HuH-7.5 (cell line): ENCODE measurements at regions not wholly inside any gene's neighbourhood (a gene's known extent, or its start where the extent isn't known, plus 50 kb on each side); places are given as distances from the start of the nearest gene placed in this dataset.
A peak's percentile ranks its signal among the peaks of the same experiment; 100 is the strongest.

Experiments used
- DNase-seq: peaks from one replicate; pipeline ENCODE4 v3.0.0; 2011; ENCODE audit warnings: low spot score

GRCh38 chr1:83725735-83726360 lies 273.1 kb downstream of the TTLL7 start:
- no peak for DNase-seq

GRCh38 chr1:83718338-83718737 lies 280.6 kb downstream of the TTLL7 start:
- no peak for DNase-seq

- DNase-seq, result no peak
Measured at GRCh38 chr1:83717785-83718184, 281.1 kb downstream of the TTLL7 start.

DNA sequence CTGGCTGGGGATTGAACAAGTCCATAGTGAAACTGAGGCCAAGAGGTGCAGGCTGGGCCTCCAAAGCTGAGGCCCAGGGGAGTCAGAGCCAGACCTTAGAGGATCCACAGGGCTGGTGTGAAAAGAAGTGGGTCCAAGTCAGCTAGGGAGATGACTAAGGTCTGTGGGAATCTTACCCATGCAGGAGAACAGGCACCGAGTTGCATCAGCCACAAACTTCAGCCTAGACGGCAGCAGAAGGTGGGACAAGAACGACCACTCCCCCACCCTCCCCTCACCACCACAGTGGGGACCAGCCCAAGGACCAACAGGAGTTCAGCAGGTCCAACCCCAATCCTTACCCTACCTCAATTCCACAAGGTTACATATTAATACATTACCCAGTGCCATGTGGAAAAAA lies 282.3 kb downstream of the TTLL7 start:
- no peak for DNase-seq

- no peak for DNase-seq
Measured at GRCh38 chr1:83715550-83715949, 283.4 kb downstream of the TTLL7 start.

DNA sequence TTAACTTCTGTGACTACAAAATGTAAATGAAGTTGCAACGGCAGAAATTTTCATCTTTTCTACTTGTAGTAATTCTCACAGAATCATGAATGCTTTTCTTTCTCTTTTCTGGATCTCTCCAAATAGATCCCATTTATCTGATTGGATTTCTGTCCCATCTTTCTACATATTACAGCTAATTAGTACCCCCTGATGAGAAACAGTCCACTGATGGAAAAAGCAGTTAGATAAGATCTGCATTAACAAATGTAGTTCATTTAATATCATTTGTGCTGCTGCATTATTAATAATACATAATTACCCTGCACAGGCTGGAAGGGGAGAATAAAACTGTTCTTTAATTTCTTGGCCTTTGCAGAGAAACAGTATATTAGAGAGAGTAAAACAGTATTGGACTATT lies 289.3 kb downstream of the TTLL7 start:
- DNase-seq, result no peak

GRCh38 chr1:83706354-83706938 lies 292.5 kb downstream of the TTLL7 start:
- no peak for DNase-seq

GRCh38 chr1:83705091-83705490 lies 293.8 kb downstream of the TTLL7 start:
- no peak for DNase-seq

- no peak for DNase-seq
Measured at GRCh38 chr1:83704350-83704749, 294.6 kb downstream of the TTLL7 start.

DNA sequence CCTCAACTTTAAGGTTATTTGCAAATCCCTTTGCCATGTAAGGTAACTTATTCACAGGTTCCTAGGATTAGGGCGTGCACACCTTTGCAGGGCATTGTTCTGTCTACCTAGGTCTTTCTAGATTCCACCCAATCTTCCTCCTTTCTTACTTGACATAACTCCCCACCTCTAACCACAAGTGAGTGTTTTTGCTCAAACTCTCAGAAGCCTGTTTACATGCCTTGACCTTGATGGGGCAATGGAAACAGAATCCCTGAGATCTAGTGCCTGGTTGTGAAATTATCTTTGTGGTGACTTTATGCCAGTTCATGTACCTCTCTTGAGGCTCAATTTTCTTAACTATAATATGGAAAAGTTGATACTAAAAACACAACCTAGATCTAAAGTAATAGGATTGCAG lies 296.6 kb downstream of the TTLL7 start:
- DNase-seq, result no peak

GRCh38 chr1:83701355-83701754 lies 297.6 kb downstream of the TTLL7 start:
- no peak for DNase-seq

GRCh38 chr1:83698644-83699043 lies 300.3 kb downstream of the TTLL7 start:
- DNase-seq, result no peak

GRCh38 chr1:83697961-83698360 lies 301.0 kb downstream of the TTLL7 start:
- no peak for DNase-seq

- DNase-seq, result no peak
Measured at GRCh38 chr1:83697220-83697619, 301.7 kb downstream of the TTLL7 start.

DNA sequence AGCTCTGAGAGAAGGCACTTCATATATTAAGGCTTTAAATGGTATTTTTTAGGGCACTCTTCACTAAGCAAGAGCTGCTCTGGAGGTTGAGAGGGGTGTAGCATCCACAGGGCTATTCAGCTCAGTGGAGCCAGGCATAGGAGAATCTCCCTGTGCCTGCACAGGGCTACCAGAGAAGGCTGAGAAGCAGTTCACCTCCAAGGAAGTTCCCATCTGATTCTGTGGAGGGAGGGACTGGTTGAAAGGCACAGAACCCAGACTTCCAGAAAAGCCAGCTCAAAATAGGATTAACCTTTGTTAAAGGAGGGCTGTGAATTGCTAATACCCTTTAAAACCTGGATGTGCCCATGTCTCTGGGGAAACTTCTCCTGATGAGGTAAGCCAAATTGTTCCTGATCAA lies 304.5 kb downstream of the TTLL7 start:
- DNase-seq, result no peak

- DNase-seq, result no peak
Measured at GRCh38 chr1:83693427-83694126, 305.4 kb downstream of the TTLL7 start.

DNA sequence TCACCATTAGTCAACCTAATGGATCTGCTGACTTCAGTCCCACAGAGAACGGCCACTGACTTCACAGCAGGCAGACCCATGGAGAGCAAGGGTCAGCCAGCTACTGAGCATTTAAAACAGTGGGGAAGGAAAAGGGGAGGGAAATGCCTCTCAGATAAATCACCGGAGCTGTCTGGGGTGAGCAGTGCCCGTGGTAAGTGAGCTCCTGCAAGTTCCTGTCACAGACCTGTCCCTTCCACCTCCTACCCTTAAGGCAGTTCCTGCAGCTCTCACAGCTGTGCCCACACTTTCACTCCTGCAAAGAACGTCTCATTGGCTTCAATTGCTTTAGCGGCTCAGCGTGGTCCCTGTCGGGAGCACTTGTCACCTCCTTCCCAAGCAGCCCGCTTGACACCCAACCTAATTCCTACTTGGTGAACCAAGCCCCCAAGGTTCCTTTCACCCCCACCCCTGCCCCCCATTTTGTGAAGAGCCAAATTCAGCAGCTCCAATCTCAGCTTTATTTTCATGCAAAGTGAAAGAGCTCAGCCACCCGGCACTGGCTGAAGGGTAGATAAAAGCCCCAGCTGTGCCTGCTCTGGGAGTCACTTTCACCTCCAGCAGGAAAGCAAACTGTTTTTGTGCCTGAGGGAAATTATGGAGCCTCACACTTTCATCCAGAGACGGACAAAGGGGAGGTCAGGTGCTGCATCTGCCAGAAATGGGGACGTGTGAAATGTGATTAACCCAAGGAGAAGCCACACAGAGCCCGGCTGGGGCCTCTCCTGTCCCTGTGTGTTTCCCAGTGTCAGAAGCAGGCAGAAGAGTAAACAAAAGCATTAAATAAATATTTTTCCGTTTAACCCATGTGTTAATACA lies 306.2 kb downstream of the TTLL7 start:
- DNase-seq, result peak; percentile 9

DNA sequence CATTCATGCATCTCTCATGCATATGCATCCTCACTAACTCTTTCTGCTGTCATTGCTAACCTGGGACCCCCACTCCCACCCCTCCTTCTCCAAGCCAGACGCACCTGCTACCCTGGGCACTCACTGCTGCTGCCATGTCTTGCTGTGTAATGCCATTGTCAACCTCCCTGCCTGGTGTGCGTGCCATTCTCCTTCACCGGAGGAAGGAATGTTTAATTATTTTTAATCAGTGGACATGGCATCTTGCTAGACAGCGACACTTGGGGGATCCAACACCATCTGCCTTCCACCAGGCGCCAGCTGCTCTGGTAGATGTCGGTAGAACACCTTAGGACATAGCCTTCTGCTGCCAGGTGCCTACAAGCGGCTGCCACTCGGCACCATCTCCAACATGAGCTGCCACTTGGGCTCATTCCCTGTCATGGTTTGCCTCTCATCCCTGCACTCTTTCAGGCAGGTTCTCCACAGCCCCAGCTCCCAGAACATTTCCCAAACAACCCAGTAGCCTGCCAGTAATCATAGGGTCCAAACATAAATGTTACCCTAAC lies 306.9 kb downstream of the TTLL7 start:
- DNase-seq, result no peak

GRCh38 chr1:83689921-83690868 lies 308.7 kb downstream of the TTLL7 start:
- DNase-seq, result no peak

- DNase-seq, result no peak
Measured at GRCh38 chr1:83682132-83682531, 316.8 kb downstream of the TTLL7 start.

- DNase-seq, result no peak
Measured at GRCh38 chr1:83676106-83676505, 322.8 kb downstream of the TTLL7 start.
